ENCODE measurements at regions not wholly inside any gene's neighbourhood (a gene's known extent, or its start where the extent isn't known, plus 50 kb on each side); places are given as distances from the start of the nearest gene placed in this dataset.

- TF ChIP-seq CTCF (IDR thresholded peaks at IDR 0.05), result no peak
- TF ChIP-seq ZFX (IDR thresholded peaks at IDR 0.05; ENCODE audit: borderline replicate concordance), result no peak
- H3K27ac ChIP-seq, result no peak overlapping the region
Observed at GRCh38 chr15:96002890-96003859, 327.3 kb upstream of the NR2F2 start.

- no peak overlapping the region for H3K27ac ChIP-seq
- TF ChIP-seq CTCF (IDR thresholded peaks at IDR 0.05) (no peak), ZFX (IDR thresholded peaks at IDR 0.05; ENCODE audit: borderline replicate concordance) (no peak)
Observed at GRCh38 chr15:96005906-96006305, 324.6 kb upstream of the NR2F2 start.

- TF ChIP-seq CTCF (IDR thresholded peaks at IDR 0.05) (no peak), ZFX (IDR thresholded peaks at IDR 0.05; ENCODE audit: borderline replicate concordance) (no peak)
- H3K27ac ChIP-seq, result no peak overlapping the region
Observed at GRCh38 chr15:96011136-96011535, 319.4 kb upstream of the NR2F2 start.

- no peak overlapping the region for H3K27ac ChIP-seq
- TF ChIP-seq ZFX (IDR thresholded peaks at IDR 0.05; ENCODE audit: borderline replicate concordance) (no peak), CTCF (IDR thresholded peaks at IDR 0.05) (no peak)
Observed at GRCh38 chr15:96014939-96015338, 315.6 kb upstream of the NR2F2 start.

GRCh38 chr15:96019114-96019513 is 311.4 kb upstream of the NR2F2 start:
- no peak overlapping the region for H3K27ac ChIP-seq
- TF ChIP-seq CTCF (IDR thresholded peaks at IDR 0.05) (no peak), ZFX (IDR thresholded peaks at IDR 0.05; ENCODE audit: borderline replicate concordance) (no peak)

- H3K27ac ChIP-seq, result no peak overlapping the region
- TF ChIP-seq CTCF (IDR thresholded peaks at IDR 0.05), result no peak
- no peak for TF ChIP-seq ZFX (IDR thresholded peaks at IDR 0.05; ENCODE audit: borderline replicate concordance)
Observed at GRCh38 chr15:96020133-96020532, 310.4 kb upstream of the NR2F2 start.

GRCh38 chr15:96020797-96021196 is 309.7 kb upstream of the NR2F2 start:
- TF ChIP-seq CTCF (IDR thresholded peaks at IDR 0.05) (no peak), ZFX (IDR thresholded peaks at IDR 0.05; ENCODE audit: borderline replicate concordance) (no peak)
- no peak overlapping the region for H3K27ac ChIP-seq

Data from 22Rv1 (cell line).